GM23338 (cell line): ENCODE measurements at regions not wholly inside any gene's neighbourhood (a gene's known extent, or its start where the extent isn't known, plus 50 kb on each side); places are given as distances from the start of the nearest gene placed in this dataset.

Experiments used
- ATAC-seq: fragments of 200-7000 bp; cut with Tn5 transposase; 3 replicates; pipeline ENCODE4 v1.9.1; 2020
- DNase-seq: peaks from one replicate; pipeline ENCODE4 v3.0.0-alpha.2; 2015; ENCODE audit warnings: low spot score
- H2AFZ ChIP-seq: fragments of 200-600 bp; sonication (generic); 2 replicates; pipeline ENCODE4 v1.8.0; 2016; ENCODE audit warnings: antibody characterized with exemption, mild to moderate bottlenecking, moderate library complexity
- H3F3A ChIP-seq: fragments of 200-600 bp; sonication (generic); replicated peaks from 2 replicates; pipeline ENCODE4 v1.8.0; 2017; ENCODE audit warnings: antibody characterized with exemption, mixed run types, low read depth
- H3K27ac ChIP-seq: fragments of 200-600 bp; sonication (generic); 2 replicates; pipeline ENCODE4 v1.6.1; 2016; ENCODE audit warnings: low read depth
- H3K27me3 ChIP-seq: fragments of 200-600 bp; sonication (generic); 2 replicates; pipeline ENCODE4 v1.8.0; 2016; ENCODE audit warnings: mild to moderate bottlenecking, mixed run types, moderate library complexity; ENCODE audit not compliant: insufficient read depth
- H3K36me3 ChIP-seq: fragments of 200-600 bp; sonication (generic); 2 replicates; pipeline ENCODE4 v1.8.0; 2016; ENCODE audit warnings: mild to moderate bottlenecking; ENCODE audit not compliant: insufficient read depth
- H3K4me1 ChIP-seq: fragments of 200-600 bp; sonication (generic); 2 replicates; pipeline ENCODE4 v1.8.0; 2016; ENCODE audit warnings: mild to moderate bottlenecking, moderate library complexity; ENCODE audit not compliant: insufficient read depth
- H3K4me2 ChIP-seq: fragments of 200-600 bp; sonication (generic); 2 replicates; pipeline ENCODE4 v1.7.1; 2017; ENCODE audit warnings: mixed run types
- H3K4me3 ChIP-seq: fragments of 200-600 bp; sonication (generic); 2 replicates; pipeline ENCODE4 v1.6.1; 2016; ENCODE audit warnings: mixed run types
- H3K79me2 ChIP-seq: fragments of 200-600 bp; sonication (generic); replicated peaks from 2 replicates; pipeline ENCODE4 v1.8.0; 2017; ENCODE audit warnings: mild to moderate bottlenecking; ENCODE audit not compliant: insufficient read depth
- H3K9me2 ChIP-seq: fragments of 200-600 bp; sonication (generic); 2 replicates; pipeline ENCODE4 v1.8.0; 2017; ENCODE audit not compliant: insufficient read depth
- H4K20me1 ChIP-seq: fragments of 200-600 bp; sonication (generic); replicated peaks from 2 replicates; pipeline ENCODE4 v1.8.0; 2017; ENCODE audit warnings: mild to moderate bottlenecking; ENCODE audit not compliant: insufficient read depth
- H3K27ac Mint-ChIP-seq: 2 replicates; pipeline ENCODE4 v1.8.0; 2020; ENCODE audit warnings: inconsistent platforms, mild to moderate bottlenecking, moderate library complexity, mixed read lengths
- H3K27me3 Mint-ChIP-seq: 3 replicates; pipeline ENCODE4 v1.8.0; 2022; ENCODE audit warnings: low read depth, mild to moderate bottlenecking, moderate library complexity, mixed read lengths, inconsistent platforms; ENCODE audit not compliant: insufficient read depth, poor library complexity
- H3K36me3 Mint-ChIP-seq: 3 replicates; pipeline ENCODE4 v1.8.0; 2021; ENCODE audit warnings: low read depth, mild to moderate bottlenecking, inconsistent platforms, moderate library complexity, mixed read lengths
- H3K4me1 Mint-ChIP-seq: 3 replicates; pipeline ENCODE4 v1.8.0; 2020; ENCODE audit warnings: mild to moderate bottlenecking, inconsistent platforms, mixed read lengths
- H3K4me3 Mint-ChIP-seq: 3 replicates; pipeline ENCODE4 v1.8.0; 2021; ENCODE audit warnings: moderate library complexity, mild to moderate bottlenecking, inconsistent platforms, mixed read lengths
- H3K9me3 Mint-ChIP-seq: 3 replicates; pipeline ENCODE4 v1.8.0; 2020; ENCODE audit warnings: moderate library complexity, mild to moderate bottlenecking, inconsistent platforms, mixed read lengths
- CREB1 ChIP-seq: fragments of 250-450 bp; sonication (Bioruptor Pico); IDR thresholded peaks from 2 replicates; pipeline ENCODE4 v1.5.0; 2020; ENCODE audit warnings: low read depth, mild to moderate bottlenecking, moderate library complexity
- CTCF ChIP-seq, 2 experiments: fragments of 200-600 bp in 1 of 2; sonication (generic) in 1 of 2; conservative IDR thresholded peaks; 2 replicates each; pipeline versions ENCODE4 v1.5.1 to v1.6.1; 2016 to 2017; ENCODE audit warnings: antibody characterized with exemption in 2 of 2, low read depth in 2 of 2, mild to moderate bottlenecking in 2 of 2, moderate library complexity in 1 of 2
- ETS1 ChIP-seq: IDR thresholded peaks from 2 replicates; pipeline ENCODE4 v1.6.1; 2016; ENCODE audit warnings: antibody characterized with exemption
- EZH2 ChIP-seq: fragments of 200-600 bp; sonication (generic); IDR thresholded peaks from one replicate; pipeline ENCODE4 v1.8.0; 2017; ENCODE audit warnings: antibody characterized with exemption, mild to moderate bottlenecking, low read depth; ENCODE audit not compliant: unreplicated experiment
- EZH2phosphoT487 ChIP-seq: fragments of 200-600 bp; sonication (generic); IDR thresholded peaks from one replicate; pipeline ENCODE4 v1.8.1; 2018; ENCODE audit warnings: antibody characterized with exemption; ENCODE audit not compliant: unreplicated experiment
- JUNB ChIP-seq: IDR thresholded peaks from one replicate; pipeline ENCODE4 v1.6.1; 2016; ENCODE audit warnings: antibody characterized with exemption; ENCODE audit not compliant: unreplicated experiment
- NANOG ChIP-seq: IDR thresholded peaks from 2 replicates; pipeline ENCODE4 v1.6.1; 2016; ENCODE audit warnings: antibody characterized with exemption, borderline replicate concordance
- POLR2AphosphoS5 ChIP-seq: IDR thresholded peaks from 2 replicates; pipeline ENCODE4 v1.6.1; 2016; ENCODE audit warnings: antibody characterized with exemption, low read depth
- REST ChIP-seq: IDR thresholded peaks from one replicate; pipeline ENCODE4 v1.6.1; 2018; ENCODE audit warnings: antibody characterized with exemption; ENCODE audit not compliant: unreplicated experiment
- STAT1 ChIP-seq: IDR thresholded peaks from one replicate; pipeline ENCODE4 v1.6.1; 2016; ENCODE audit warnings: antibody characterized with exemption; ENCODE audit not compliant: unreplicated experiment
- ZNF114 ChIP-seq: fragments of 250-450 bp; sonication (Bioruptor Pico); IDR thresholded peaks from 2 replicates; pipeline ENCODE4 v1.5.0; 2020; ENCODE audit warnings: mild to moderate bottlenecking, moderate library complexity
- ZNF331 ChIP-seq: fragments of 250-450 bp; sonication (Bioruptor Pico); IDR thresholded peaks from 2 replicates; pipeline ENCODE4 v1.5.0; 2020; ENCODE audit warnings: low read depth, mild to moderate bottlenecking, moderate library complexity
- ZNF462 ChIP-seq: fragments of 250-450 bp; sonication (Bioruptor Pico); IDR thresholded peaks from 2 replicates; pipeline ENCODE4 v1.5.0; 2020; ENCODE audit warnings: mild to moderate bottlenecking, moderate library complexity

DNA sequence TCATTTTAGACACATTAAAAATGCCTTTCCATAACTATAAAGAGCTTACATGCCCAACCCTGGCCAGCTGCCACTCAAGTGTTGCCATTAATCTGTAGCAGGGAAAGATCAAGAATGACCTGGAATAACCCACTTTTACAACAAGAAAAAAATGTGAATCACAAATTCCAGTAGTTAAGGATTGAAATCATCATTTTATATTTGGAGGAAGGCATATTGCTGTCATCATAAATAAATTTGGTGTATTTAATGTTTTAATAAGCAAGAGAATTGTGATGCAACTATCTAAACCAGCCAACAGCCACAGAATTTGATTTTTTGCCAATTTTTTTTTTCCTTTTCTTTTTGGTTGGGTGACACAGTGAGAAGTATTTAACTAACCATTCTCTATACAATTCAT is 240.0 kb upstream of the SEMA6D start:
- H3K9me3 Mint-ChIP-seq: no peaks in the 10 kb centered on the region
- H3K4me1 Mint-ChIP-seq: no peaks in the 10 kb centered on the region

More for the DNA sequence above, 240.0 kb upstream of the SEMA6D start:
- Histone ChIP-seq H3K27me3 (no peaks in the 10 kb centered on the region), H3F3A (no peaks in the 10 kb centered on the region), H3K4me1 (no peaks in the 10 kb centered on the region), H4K20me1 (no peaks in the 10 kb centered on the region), H3K79me2 (no peaks in the 10 kb centered on the region), H3K4me2 (no peak overlapping the region), H3K9me2 (no peaks in the 10 kb centered on the region), H3K36me3 (no peaks in the 10 kb centered on the region), H2AFZ (no peak overlapping the region), H3K27ac (no peak overlapping the region), H3K4me3 (no peak overlapping the region)
- Mint-ChIP-seq H3K27ac (no peak overlapping the region), H3K36me3 (no peaks in the 10 kb centered on the region), H3K4me3 (no peak overlapping the region), H3K27me3 (no peaks in the 10 kb centered on the region)
- TF ChIP-seq ETS1: no peak
- no peak for TF ChIP-seq JUNB
- no peak for TF ChIP-seq POLR2AphosphoS5
- TF ChIP-seq ZNF331 (CRISPR knock-in tag): no peak
- no peak for TF ChIP-seq CREB1 (CRISPR knock-in tag)
- no peak for TF ChIP-seq REST
- TF ChIP-seq EZH2phosphoT487: no peak
- no peak for TF ChIP-seq NANOG
- no peak for TF ChIP-seq CTCF (conservative IDR thresholded peaks at IDR 0.05; ENCODE audit: low read depth in 2 of 2)
- TF ChIP-seq EZH2: no peak
- TF ChIP-seq STAT1: no peak
- no peak for TF ChIP-seq ZNF114 (CRISPR knock-in tag)
- no peak for TF ChIP-seq ZNF462 (CRISPR knock-in tag)
- DNase-seq (no peak), ATAC-seq (no peak)
